NCI-H1092 treated with DMSO at 0.1 percent for 48 hours (cell line): ENCODE measurements at regions not wholly inside any gene's neighbourhood (a gene's known extent, or its start where the extent isn't known, plus 50 kb on each side); places are given as distances from the start of the nearest gene placed in this dataset.
"Not testable (repeated sequence)": the region's sequence is repeated elsewhere in the genome, so short reads cannot be mapped to it uniquely, and the experiment has no call there.

Experiments used
- DNase-seq: peaks from one replicate; lab custom pipeline; 2025; lab: John Stamatoyannopoulos, UW

DNA sequence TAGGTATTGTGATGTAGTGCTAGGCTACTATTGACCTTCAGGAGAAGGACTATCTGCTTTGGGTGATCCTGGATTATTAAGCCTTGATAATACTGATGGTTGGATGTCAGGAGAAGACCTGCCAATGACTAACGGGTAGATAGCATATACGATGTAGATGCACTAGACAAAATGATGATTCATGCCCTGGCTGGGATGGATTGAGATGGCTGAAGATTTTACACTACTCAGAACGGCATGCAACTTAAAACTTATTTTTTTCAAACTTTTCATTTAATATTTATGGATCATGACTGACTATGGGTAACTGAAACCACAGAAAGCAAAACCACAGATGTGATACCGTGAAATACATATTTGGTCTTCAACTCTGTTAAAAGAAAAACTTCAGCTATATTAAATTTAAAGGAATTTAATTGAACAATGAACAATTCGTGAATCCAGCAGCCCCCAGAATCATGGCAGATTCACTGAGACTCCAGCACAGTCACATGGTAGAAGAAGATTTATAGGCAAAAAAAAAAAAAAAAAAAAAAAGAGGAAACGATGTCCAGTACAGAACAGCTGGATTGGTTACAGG is 124.6 kb upstream of the CDK13 start:
- no peak for DNase-seq

DNA sequence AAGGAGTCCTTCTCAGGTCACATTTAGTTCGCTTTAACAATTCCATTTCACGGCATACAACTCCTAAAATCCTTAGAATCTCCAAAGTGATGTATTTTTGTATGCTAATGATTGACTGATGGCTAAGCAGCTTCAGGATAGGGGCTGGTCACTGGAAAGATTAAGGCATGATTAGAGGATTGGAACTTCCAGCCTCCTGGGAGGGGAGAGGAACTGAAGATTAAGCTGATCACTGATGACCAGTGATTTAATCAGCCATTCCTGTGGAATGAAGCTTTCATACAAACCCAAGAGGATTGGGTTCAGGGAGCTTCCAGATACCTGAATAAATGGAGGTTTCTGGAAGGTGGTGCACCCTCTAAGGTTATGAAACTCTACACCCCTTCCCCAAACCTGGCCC is 123.9 kb upstream of the CDK13 start:
- no peak for DNase-seq

DNA sequence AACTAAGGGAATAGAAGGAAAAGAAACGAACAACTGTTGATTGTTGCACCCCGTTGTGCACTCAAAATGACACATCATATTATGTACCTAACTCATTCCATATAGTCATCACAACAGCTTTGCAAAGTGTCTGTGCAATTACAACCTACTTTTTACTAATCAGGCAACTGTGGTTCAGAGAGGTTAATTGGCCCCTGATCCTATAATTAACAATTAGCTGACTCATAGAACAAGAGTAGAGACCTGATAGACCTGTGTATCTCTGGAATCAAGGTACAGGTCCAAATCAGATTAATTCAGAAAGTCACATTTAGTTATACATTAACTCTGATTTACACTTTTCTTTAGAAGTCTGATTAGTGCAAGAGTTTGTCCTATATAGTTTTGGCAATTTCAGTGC is 122.5 kb upstream of the CDK13 start:
- no peak for DNase-seq

DNA sequence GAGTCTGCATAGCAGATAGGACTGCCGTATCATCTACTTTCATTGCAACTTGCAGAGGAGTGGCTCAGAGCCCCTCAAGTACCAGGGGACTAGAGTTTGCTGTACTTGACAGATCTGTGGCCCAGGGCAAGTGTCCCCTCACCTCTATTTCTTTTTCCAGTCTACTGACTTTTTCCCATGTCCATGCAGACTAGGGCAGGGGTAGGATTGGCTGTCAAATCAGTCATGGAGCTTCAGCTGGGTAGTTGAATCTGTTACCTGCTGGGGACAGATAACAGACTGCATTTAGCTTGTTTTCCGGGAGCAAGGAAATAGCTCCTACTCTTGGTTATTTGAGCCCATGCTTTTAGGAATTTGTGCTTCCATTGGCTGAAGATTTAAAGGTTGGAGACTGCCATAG is 121.0 kb upstream of the CDK13 start:
- no peak for DNase-seq

DNA sequence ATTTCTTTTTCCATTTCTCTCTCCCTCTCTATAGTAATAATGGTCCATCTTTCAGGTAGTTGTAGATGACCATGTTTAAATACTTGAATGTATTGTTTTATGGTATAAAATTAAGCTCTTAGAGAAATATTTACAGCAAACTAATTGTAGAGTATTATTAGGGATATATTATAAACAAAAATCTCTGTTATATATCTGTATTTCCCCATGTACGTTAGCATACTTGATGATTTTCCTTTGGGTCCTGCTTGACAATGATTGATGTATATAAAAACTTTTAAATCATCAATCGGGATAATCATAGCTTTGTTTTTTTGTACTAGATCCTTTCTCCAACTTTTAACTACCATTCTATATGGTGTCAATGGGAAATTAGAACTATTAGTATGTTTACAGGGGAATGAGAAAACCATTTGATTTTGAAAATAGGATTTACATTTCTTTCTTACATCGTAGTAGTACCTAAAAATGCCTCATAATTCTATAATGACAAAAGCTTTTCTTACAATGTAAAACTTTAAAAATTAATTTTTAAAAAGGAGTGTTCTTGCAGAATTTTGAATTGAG is 117.5 kb upstream of the CDK13 start:
- DNase-seq: no peak

DNA sequence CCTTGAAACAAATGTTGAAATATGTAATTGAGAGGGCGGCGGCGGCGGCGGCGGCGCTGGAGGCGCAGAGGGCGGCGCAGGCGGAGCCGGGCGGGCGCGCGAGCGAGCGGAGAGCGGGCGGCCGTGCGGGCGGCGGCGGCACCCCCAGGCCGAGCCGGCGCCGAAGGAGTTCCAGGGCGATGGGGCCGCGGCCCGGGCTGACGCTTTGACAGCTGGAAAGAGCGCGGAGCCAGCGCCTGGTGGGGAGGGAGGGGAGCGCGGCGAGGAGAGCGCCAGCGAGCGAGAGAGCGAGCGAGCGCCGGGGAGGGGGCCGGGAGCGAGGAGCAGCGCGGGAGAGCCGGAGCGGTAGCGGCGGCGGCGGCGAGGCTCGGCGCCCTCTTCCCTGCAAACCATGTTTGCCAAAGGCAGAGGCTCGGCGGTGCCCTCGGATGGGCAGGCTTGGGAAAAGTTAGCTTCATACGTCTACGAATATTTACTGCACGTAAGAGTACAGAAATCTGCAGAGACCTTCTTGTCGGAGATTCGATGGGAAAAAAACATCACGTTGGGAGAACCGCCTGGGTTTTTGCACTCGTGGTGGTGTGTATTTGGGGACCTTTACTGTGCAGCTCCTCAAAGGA is 116.8 kb upstream of the CDK13 start:
- DNase-seq: peak; percentile 75

DNA sequence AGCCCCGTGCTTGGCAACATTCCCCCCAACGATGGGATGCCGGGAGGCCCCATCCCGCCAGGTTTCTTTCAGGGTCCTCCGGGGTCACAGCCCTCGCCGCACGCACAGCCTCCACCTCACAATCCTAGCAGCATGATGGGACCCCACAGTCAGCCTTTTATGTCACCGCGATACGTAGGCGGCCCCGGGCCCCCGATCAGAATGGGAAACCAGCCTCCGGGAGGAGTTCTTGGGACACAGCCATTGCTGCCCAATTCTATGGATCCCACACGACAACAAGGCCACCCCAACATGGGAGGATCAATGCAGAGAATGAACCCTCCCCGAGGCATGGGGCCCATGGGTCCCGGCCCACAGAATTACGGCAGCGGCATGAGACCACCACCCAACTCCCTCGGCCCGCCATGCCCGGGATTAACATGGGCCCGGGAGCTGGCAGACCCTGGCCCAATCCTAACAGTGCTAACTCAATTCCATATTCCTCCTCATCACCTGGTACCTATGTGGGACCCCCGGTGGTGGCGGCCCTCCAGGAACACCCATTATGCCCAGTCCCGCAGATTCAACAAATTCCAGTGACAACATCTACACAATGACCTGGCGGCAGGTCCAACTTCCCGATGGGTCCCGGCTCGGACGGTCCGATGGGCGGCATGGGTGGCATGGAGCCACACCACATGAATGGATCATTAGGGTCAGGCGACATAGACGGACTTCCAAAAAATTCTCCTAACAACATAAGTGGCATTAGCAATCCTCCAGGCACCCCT is 116.0 kb upstream of the CDK13 start:
- not testable (repeated sequence) for DNase-seq

DNA sequence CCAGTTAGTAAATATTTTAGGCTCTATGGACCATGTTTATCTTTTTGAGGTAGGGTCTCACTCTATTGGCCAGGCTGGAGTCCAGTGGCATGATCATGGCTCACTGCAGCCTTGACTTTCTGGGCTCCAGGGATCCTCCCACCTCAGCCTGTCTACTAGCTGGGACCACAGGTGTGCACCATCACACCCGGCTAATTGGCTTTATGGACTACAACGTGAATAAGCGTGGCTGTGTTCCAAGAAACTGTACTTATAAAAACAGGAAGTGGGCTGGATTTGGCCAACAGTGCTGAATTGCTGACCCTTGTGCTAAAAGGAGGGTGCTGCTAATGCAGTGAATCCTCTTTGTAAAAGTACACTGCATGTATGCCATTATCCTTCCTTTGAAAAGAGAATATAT is 111.7 kb upstream of the CDK13 start:
- peak; percentile 92 for DNase-seq

DNA sequence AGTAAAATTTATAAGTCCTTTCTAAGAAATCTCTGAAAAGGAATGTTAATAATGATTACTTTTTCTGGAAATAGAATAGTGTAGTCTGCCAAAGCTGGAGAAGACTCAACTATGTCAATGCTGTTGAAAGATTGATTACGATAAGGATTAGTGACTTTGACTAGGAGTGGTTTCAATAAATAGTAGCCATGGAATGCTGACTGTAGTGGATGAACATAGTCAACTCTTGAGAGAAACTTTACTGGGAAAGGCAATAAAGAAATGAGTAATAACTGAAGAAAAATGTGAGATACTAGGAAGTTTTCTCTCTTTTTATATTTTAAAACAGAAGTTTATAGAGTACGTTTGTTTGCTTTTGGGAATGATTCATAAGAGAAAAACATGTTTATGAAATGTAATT is 105.0 kb upstream of the CDK13 start:
- no peak for DNase-seq

DNA sequence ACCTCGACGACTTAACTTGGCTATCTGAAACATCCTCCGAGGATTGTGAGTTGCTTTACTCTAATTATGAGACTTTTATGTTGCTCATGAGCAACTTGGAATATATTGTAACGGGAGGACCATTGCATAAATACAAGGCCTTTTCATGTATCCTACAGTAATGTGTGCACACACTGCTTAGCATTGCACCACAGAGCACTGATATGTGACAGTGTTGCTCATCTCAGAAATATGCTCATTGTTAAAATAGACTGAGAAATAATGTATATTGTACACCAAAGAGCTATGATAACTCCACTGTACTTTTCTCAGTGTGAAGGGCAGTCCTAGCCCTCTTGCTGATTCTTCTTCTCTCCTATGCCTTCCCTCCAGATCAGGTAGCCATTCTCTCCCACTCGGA is 102.8 kb upstream of the CDK13 start:
- no peak for DNase-seq

DNA sequence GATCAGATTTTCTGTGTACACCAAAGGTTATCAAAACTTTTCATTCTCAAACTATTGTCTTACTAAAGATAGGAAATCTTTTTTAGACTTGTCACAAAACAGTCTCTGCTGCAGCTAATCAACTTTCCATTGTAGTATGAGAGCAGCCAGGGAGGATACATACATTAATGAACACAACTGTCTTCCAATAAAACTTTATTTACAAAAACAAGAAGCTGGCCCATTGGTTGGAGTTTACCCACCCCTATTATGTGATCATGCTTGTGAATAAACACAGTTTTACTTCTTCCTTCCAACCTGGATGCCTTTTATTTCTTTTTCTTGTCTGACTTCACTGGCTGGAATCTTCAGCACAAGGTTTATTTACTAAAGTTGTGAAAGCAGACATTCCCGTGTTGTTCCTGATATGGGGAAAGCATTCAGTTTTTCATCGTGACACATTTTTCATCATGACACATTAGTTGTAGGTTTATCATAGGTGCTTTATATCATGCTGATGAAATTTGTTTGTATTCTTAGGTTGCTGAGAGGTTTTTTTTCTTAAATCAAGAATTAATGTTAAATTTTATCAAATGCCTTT is 98.5 kb upstream of the CDK13 start:
- no peak for DNase-seq

DNA sequence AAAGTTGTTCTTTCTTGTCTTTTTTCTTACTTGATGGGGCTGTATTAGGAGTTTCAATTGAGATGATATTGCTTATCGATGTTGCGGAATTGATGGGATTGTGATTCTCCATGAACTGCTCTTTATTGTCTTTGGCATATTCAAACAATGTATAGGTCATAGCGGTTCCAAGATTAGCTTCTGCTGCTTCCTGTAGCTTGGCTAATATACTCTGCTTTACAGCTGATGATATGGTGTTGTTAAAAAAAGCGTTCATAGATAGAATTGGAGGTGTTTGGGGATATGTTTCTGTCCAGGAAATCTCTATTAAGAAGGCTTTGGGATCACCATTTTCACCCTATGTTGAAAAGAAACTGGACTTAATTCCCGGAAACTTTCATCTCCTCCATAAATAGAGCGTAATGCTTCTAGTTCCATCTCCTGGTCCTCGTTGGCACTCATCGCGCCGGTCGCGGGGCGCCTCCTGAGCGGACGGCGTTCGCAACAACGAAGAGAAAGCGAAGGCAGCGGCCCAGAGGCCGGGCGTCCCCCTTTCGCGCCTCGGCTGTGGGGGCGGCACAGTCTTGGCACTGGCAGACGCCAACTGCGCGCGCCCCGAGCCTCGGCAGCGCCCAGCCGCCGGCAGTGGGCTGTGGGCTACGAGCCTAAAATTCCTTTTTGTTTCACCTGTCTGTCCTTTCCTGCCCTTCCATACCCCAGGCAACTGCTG is 95.3 kb upstream of the CDK13 start:
- DNase-seq: not testable (repeated sequence)

DNA sequence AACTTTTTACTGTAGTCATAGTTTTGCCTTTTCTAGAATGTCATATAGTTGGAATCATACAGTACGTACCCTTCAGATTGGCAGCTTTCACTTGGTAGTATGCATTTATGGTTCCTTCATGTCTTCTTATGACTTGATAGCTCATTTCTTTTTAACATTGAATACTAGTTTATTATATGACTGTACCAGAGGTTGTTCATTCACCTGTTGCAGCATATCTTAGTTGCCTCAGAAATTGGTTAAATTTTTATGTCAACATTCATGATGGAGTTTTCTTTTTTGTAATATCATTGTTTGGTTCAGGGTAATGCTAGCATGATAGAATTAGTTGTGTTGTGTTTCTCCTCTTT is 94.8 kb upstream of the CDK13 start:
- no peak for DNase-seq

DNA sequence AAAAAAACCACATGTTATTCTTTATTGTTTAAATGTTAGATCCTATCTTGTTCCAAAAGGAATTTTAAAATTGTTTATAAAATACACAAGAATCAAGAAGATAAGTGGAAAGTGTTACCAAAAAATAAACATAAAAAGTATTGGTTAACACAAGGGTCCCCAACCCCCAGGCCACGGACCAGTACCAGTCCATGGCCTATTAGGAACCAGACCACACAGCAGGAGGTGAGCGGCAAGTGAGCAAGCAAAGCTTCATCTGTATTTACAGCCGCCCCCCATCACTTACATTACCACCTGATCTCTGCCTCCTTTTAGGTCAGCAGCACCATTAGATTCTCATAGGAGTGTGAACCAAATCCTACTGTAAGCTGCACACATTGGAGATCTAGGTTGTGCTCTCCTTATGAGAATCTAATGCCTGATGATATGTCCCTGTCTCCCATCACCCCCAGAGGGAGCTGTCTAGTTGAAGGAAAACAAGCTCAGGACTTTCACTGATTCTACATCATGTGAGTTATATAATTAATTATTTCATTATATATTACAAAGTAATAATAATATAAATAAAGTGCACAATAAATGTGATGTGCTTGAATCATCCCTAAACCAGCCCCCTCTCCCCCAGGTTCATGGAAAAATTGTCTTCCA is 86.3 kb upstream of the CDK13 start:
- not testable (repeated sequence) for DNase-seq

DNA sequence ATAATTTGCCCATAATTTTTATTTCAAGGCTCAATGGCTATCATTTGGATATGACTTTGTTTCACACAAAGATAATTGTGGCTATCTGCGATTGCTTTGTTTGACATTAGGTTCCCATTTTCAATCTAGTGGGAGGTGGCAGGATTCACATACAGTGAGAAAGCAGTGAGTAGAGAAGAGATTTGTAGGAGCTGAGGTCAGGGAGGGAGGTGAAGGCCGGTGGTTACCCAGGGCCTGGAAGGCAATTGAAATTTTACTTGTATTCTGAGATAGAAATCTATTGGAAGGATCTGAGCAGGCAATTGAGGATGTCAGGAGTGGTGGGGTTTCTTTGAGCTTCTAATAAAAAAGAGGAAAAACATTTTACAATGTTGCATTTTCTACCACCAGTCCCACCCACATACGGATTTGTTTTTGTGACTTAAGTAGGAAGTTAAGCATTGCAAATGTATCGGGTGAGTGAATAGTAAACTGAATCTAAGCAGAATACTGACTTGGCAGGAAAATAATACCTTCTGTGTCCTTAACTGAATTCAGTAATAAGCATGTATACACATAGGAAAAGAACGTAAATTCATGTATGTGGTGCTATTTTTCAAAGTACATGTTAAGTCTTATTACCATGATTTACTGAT is 80.1 kb upstream of the CDK13 start:
- not testable (repeated sequence) for DNase-seq

DNA sequence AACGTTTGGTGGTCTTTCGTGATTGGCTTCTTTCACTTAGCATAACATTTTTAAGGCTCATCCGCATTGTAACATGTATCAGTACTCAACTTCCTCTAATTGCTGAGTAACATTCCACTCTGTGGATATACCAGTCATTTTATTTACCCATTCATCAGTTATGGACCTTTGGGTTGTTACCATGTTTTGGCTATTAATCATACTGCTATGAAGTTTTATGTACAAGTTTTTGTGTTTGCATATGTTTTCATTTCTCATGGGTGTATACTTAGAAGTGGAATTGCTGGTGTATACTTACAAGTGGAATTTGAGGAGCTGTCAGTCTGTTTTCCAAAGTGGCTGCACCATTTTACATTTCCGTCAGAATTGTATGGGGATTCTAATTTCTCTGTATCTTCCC is 78.4 kb upstream of the CDK13 start:
- not testable (repeated sequence) for DNase-seq

DNA sequence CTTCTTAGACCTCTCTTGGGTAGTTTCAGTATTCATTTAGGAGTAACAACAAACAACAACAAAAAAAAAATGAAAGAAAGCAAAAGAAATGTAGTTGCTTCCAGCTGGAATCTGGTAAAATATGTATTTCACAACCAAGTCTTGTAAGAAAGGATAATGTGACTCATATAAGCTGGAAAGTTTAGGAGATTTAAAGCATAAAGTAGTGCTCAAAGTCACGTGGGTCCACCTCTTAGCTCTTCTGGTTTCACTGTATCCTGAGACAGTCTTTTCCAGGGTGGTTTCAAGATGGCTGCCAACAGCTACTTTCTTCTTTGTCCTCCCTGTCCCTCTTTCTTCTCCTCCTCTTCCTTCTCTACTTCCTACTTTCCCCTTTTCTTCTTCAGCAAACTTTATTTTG is 69.5 kb upstream of the CDK13 start:
- no peak for DNase-seq

DNA sequence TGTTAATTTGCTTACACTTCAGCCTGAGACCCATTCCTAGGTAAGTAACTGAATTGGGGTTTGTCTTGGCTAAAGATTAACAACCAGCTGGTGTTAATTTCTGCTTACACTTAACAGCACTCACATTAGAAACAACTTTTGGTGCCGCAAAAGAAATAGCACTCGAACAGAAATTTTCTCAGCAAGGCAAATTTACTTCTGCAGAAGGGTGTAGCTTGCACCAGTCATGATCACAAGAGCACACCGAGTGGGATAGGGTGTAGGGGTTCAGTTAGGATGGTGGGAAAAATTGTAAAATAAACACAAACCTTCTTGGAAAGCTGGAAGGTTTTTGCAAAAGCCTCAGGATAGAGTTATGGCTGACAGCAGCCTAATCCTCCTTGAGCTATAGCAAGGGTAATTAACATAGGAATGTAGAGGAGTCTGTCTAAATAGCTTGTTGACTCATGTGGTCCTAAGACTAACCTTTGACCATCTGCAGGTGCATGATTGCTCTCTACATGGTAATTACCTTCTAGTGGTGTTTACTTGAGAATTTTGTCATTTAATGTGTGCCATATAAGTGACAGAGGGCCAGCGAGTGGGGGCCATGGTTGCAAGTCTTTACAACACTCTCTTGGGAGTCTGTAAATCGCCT is 67.8 kb upstream of the CDK13 start:
- DNase-seq: no peak

DNA sequence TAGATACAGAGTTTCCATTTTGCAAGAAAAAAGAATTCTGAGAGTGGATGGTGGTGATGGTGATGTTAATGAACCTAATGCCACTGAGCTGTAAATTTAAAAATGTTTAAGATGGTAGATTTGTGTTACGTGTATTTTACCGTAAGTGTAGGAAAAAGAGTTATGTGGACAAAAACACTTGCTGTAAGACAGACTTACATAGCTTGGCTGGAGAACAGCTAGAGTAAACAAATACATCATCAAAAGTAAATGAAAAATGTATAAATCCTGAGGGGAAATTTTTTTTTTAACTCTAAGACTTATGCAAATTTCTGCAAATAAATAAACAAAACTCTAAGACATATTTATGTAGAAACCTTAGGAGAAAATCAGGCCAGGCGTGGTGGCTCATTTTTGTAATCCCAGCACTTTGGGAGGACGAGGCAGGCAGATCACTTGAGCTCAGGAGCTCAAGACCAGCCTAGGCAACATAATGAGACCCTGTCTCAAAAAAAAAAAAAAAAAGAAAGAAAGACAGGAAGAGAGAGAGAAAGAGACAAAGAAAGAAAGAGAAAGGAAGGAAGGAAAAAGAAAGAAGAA is 66.2 kb upstream of the CDK13 start:
- no peak for DNase-seq

DNA sequence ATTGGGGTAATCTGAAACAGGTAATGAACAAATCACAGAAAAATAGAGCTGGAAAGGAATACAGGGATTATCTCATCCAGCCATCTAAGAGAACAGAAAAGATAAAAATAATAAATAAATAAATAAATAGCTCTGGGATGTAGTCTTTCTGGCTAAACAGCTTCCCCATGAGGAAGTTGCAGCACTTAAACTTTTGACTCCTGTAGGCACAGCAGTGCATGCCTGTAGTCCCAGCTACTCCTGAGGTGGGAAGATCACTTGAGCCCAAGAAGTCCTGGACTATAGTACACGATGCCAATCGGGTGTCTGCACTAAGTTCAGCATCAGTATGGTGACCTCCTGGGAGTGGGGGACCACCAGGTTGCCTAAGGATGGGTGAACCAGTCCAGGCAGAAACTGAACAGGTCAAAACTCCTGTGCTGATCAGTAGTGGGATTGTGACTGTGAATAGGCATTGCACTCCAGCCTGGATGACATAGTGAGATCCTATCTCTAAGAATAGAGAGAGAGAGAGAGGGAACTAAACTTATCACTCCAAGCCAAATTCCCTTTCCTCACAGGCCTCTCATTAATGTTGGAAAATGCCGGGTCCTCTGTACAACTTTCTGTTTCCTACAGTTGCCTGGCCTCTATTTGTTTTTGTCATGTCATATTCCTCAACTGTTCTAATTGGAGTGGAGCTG is 61.7 kb upstream of the CDK13 start:
- DNase-seq: no peak
